ENCODE measurements at regions not wholly inside any gene's neighbourhood (a gene's known extent, or its start where the extent isn't known, plus 50 kb on each side); places are given as distances from the start of the nearest gene placed in this dataset.

- TF ChIP-seq, protein P1, sequence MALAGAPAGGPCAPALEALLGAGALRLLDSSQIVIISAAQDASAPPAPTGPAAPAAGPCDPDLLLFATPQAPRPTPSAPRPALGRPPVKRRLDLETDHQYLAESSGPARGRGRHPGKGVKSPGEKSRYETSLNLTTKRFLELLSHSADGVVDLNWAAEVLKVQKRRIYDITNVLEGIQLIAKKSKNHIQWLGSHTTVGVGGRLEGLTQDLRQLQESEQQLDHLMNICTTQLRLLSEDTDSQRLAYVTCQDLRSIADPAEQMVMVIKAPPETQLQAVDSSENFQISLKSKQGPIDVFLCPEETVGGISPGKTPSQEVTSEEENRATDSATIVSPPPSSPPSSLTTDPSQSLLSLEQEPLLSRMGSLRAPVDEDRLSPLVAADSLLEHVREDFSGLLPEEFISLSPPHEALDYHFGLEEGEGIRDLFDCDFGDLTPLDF (CRISPR knock-in tag; IDR thresholded peaks at IDR 0.05): no peak
- TF ChIP-seq TOE1 (CRISPR knock-in tag; IDR thresholded peaks at IDR 0.05) (no peak), CTCF (CRISPR knock-in tag; IDR thresholded peaks at IDR 0.05) (no peak)
Measured at GRCh38 chr6:99816795-99817194, 177.2 kb downstream of the MCHR2 start.
